ENCODE measurements at regions not wholly inside any gene's neighbourhood (a gene's known extent, or its start where the extent isn't known, plus 50 kb on each side); places are given as distances from the start of the nearest gene placed in this dataset.

GRCh38 chr11:11789735-11790369 lies 51.9 kb upstream of the USP47 start:
- peak; percentile 22 for DNase-seq (ENCODE audit: low read depth)

DNA sequence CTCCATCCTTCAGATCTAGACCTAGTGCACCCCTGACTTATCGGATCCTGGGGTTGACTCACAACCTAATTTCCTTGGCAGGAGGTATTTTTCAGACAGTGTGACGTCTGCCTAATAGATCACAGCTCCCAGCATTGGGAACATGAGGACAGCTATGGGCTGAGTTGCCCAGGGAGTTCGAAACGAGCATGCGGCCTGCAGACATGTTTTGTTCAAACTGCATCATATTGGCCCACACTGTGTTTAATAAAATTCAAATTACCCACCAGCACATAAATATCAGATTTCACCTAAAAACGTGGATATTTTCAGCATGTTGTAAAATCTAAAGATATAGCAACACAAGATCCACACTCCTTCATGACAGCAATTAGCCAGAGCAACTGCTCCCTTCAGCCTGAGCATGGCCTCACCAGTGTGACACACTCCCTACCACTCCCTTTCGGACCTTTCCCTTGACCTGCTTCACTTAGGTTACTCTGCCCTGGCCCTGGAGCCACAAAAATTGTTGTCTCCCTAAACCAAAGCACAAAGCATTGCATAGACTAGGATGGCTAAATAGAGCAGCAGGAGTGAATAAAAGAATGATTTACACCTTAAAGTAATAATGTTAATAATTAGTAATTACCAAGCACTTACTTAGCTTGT lies 53.6 kb upstream of the USP47 start:
- DNase-seq (ENCODE audit: low read depth): no peak

- DNase-seq (ENCODE audit: low read depth): peak; percentile 63
Measured at GRCh38 chr11:11787305-11788062, 54.3 kb upstream of the USP47 start.

DNA sequence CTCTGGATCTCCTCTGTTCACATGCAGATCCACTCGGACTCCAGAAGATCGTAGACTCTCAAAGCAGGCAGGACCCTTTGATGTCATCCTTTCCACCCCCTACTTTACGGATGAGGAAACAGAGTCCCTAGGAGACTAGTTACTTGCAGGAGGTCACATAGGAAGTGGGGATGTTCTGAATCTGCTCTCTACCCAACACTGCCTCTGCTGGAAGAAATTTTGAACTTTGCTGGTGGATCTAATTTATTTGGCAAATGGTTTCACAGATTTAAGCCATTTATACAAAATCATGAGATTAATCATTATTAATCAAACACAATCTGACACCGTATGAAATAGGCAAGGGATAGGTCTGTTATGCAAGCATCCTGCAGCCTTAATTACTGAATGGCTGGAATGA lies 55.0 kb upstream of the USP47 start:
- peak; percentile 36 for DNase-seq (ENCODE audit: low read depth)

DNA sequence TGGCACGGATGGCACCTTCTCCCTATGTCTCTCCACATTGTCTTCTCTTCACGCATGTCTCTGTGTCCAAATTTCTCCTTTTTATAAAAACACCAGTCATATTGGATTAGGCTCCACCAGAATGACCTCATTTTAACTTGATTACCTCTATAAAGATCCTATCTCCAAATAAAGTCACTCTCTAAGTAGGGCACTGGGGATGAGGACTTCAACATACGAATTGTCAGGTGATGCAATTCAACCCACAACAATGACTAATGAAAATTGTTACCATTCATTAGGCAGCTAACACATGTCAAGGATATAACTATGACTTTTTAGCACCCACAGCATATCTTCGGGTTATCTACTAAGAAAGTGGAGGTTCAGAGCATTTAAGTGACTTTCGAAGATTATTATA lies 55.5 kb upstream of the USP47 start:
- no peak for DNase-seq (ENCODE audit: low read depth)

- no peak for DNase-seq (ENCODE audit: low read depth)
Measured at GRCh38 chr11:11782532-11783110, 59.2 kb upstream of the USP47 start.

- no peak for DNase-seq (ENCODE audit: low read depth)
Measured at GRCh38 chr11:11780858-11781257, 60.9 kb upstream of the USP47 start.

DNA sequence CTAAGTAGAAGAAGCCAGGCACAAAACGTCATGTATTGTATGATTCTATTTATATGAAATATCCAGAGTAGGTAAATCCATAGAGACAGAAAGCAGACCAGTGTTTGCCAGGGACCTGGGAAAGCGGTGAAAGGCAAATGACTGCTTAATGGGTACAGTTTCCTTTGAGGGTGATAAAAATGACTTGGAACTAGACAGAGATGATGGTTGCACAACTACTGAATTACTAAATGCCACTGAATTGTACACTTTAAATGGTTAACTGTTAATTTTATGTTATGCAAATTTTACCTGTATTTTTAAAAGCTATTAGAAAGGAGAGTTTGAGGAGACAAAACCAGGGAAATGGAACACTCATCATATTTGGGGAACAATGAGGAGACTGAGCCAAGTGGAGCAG lies 61.8 kb upstream of the USP47 start:
- no peak for DNase-seq (ENCODE audit: low read depth)

DNA sequence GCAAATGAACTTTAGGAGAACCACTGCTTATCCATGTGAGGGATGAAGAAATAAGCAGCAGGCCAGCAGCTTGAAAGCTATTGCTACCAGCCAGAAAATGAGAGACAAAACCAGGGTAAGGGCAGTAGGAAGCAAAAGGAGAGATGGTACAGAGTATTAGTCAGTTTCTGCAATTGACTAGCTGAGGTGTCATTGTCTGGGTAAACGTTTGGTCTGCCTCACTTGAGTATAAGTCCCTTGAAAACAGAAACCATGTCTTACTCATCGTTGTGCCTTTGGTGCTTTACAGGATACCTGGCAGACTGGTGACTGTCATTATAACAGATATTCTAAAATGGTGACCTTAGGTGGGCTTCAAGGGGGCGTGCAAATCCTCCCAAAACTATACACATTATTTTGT lies 63.9 kb upstream of the USP47 start:
- DNase-seq (ENCODE audit: low read depth): no peak

- no peak for DNase-seq (ENCODE audit: low read depth)
Measured at GRCh38 chr11:11776714-11777113, 65.1 kb upstream of the USP47 start.

- no peak for DNase-seq (ENCODE audit: low read depth)
Measured at GRCh38 chr11:11774928-11775327, 66.8 kb upstream of the USP47 start.

DNA sequence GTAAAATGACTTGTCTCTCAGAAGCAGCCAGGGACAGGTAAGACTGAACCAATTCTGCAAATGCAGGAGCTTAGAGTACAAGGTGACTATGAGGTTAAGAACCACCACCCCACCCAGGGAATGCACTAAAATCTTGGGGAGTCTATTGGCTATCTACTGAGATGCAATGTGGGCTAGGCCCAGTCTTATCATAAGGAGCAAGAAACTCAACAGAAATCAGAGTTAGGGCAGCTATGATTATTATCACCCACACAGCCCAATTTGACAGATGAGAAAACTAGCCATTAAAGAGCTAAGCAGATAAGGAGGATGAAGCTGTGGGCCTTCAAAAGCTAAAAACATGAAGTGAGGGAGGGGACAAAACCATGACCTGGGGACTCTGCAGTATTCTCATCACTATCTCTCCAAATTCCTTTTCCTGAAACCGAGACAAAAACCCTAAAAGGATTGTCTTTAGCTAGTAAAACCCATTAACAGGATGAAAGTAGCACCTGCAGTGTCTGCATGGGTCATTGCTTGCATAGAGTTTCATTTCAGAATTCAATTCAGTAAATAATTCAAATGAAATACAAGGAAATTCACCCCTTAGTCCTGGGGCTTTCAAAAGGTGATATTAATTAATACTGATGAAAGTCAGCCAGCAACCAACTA lies 68.8 kb upstream of the USP47 start:
- DNase-seq (ENCODE audit: low read depth): no peak

DNA sequence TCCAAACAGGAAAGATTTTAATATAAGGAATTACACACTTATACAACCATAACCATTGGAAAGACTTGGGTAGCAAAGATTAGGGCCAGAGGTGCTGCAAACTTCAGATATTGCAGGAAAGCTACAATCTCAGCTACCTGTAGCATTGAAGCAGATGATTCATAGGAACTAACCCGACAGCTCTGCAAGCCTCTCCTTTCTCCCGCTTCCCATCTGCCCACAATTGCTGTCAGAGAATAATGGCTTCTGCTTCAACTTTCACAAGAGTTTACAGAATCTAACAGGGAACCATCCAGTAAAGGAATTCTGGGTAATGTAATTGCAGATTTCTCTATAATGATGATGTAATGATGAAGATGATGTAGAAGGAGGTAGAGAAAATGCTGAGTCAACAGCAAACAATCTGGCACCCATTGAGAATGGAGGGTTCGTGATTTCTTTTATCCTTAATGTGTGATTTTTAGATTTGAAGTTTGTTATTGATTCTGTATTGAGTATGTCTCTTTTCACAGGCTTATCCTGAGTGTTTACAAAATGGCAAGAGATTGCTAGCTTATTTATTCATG lies 70.8 kb upstream of the USP47 start:
- no peak for DNase-seq (ENCODE audit: low read depth)

DNA sequence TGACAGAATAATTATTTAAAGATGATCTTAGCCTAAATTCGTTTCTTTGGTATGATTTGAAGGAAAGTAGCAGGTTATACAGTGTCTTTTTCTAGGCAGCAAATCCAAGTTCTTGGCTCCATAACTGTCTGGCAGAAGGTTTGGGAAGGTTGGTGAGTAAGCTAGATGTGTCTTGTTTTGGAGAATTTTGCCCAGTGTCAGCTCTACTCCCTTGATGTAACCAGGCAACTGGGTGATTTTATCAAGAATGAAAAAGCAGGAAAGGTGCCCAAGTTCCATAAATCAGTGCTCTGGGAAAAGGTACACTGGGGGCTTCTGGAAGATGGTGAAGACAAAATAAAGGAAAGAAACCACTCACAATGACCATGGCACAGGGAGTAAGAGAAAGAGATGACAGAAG lies 71.5 kb upstream of the USP47 start:
- no peak for DNase-seq (ENCODE audit: low read depth)

DNA sequence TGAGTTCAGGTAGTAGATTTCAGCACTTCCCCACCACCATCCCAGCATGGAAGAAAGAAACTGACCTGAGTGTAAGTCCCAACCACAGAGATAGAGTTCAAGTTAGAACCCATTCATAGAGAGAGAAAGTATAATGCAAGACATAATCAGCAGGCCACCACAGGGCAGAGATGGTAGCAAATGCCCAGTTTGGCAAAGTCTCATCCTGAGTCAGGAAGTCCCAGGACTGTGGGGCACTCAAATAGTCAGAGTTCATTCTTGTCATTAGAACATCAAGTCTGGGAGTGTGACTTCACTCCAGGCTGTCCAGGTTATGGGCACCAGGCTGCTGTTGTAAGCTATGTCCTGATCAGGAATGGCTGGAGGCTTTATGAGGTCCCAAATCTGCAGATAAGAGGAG lies 72.0 kb upstream of the USP47 start:
- DNase-seq (ENCODE audit: low read depth): no peak

DNA sequence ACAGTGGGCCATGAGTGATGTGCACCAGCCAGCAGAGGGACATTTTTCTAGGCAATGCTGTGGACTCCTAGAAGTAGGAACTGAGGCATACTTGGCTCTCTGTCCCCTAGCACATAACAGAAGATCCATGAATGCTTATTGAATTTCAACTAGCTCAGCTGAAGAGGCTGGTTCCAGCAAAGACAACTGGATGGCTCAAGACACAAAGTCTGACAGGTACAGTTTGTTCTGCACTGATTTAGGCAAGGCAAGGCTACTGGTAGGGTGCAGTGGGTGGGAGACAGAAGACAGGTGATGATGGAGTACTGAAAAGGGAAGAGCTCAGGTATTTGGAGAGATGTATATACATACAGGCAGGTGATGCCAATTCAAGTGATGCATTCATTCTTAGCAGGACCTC lies 72.4 kb upstream of the USP47 start:
- DNase-seq (ENCODE audit: low read depth): no peak

DNA sequence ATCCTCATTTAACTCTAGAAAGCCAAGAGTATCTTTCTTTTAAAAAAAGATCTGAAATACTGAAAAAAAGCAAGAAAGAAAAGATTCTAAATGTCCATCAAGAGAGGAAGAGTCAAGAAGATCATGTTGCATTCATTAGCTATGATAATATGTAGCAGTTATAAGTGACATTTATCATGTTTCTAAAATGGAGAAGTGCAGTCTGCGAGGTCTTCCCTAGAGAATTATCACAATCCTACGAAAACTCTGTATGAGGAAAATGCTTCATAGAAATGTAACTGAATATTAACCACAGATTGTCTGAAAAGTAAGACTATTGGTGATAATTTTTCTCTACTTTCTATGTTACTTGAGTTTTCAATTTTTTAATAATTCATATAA lies 77.4 kb upstream of the USP47 start:
- no peak for DNase-seq (ENCODE audit: low read depth)

DNA sequence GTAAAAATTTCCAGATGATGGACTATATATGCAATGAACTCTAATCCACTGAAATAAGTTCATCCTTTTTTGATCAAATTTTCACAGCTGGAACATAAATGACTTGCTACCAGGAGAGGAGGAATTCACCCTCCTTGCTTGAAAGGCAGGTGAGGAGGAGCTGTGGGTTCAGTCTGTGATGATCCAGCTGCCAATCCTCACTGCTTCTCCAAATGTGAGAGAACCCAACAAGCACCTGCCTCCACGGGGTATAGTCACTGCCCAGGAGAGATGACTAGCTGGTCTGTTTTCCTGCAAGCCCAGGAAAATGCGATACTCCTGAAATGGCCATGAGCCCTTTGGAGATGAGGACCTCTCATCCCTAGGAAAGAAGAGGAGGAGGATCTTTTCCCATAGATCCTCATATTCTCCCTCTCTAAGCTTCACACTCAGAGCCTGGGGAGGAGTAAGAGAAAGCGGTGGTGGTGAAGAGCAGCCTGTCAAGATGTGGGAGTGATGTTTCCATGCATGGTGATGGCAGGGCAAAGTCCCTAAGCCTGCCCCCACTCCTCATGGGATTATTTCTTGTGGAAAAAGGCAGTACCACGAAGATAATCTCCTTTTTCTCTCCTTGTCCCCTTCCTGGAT lies 77.9 kb upstream of the USP47 start:
- DNase-seq (ENCODE audit: low read depth): no peak

- DNase-seq (ENCODE audit: low read depth): no peak
Measured at GRCh38 chr11:11760838-11761237, 80.9 kb upstream of the USP47 start.

DNA sequence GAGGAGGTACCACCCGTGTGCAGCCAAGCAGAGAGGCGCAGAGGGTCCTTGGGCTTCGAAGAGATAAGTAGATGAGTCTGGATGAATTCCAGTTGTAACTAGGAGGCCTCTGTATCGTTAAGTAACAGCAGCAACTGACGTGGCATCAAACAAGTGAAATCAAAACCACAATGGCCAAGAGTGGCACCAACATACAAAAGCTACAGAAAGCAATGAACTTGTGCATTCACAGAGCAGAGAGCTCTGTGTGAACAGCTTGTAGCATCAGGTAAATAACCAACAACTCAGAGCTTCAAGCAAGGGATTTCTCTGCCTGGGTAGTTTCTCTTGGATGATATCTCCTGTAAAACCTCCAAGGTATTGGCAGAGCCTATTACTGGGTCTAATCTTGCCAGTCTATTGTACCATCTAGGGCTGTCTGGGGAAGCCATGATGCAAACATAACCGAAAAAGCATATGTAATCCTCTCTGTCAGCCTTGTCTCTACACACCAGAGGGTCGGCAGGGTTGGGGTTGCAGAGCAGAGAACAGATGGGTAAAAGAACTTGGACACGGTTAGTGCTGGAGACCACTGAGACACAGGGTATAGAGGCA lies 83.1 kb upstream of the USP47 start:
- DNase-seq (ENCODE audit: low read depth): no peak

DNA sequence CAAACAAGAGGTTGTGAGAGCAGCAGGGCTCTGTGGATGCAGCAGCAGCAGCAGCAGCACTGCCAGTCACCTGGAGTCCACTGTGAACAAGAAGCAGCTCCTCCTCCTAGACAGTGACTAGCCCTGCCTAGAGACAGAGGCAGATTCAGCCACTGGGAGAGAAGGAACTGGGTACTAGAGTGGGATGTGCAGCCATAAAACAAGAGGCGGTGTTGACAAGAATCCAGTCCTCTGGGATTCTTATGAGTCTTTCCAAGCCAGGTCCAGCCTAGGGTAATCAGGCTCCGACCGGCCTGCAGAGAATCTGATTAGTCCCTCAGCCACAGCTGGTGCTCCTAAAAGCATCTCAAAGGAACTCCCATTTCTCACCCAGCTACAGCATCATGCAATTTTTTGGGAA lies 83.9 kb upstream of the USP47 start:
- DNase-seq (ENCODE audit: low read depth): no peak

Data from iris pigment epithelial cell (primary cell).